GM06990 (cell line): ENCODE measurements at regions not wholly inside any gene's neighbourhood (a gene's known extent, or its start where the extent isn't known, plus 50 kb on each side); places are given as distances from the start of the nearest gene placed in this dataset.

ENCODE experiments used
- DNase-seq: peaks from one replicate; pipeline ENCODE4 v3.0.0-alpha.2; 2011; ENCODE audit not compliant: insufficient read length; ENCODE audit errors: extremely low read depth
- H3K27me3 ChIP-seq: replicated peaks from 2 replicates; pipeline ENCODE4 v1.6.0; 2011; ENCODE audit warnings: low read length; ENCODE audit not compliant: control insufficient read depth, insufficient read depth
- H3K36me3 ChIP-seq: 2 replicates; pipeline ENCODE4 v1.5.1; 2011; ENCODE audit warnings: low read length; ENCODE audit not compliant: control insufficient read depth, insufficient read depth
- H3K4me3 ChIP-seq: replicated peaks from 2 replicates; pipeline ENCODE4 v1.5.1; 2011; ENCODE audit warnings: low read depth, mild to moderate bottlenecking, control low read depth, low read length
- TF ChIP-seq, protein P1 (sequence below): IDR thresholded peaks from 2 replicates; pipeline ENCODE4 v1.5.1; 2011; ENCODE audit warnings: low read length, control low read depth, mild to moderate bottlenecking, inconsistent platforms; ENCODE audit not compliant: insufficient read depth, poor library complexity, severe bottlenecking

DNA sequence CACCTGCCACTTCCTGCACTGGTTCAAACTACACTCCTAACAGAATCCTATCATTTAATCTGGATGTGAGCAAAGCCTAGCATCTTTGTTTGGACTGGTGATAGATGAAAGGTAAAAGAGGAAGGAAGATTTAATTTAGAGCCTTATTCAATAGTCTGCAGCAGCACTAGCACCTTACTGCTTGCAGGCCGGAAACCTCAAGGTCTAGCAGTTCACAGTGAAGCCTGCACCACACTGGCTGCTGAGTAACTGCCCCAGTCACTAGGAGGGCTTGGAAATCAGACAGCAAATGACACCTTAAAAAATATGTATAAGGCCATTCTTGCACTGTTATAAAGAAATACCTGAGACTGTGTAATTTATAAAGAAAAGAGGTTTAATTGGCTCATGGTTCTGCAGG lies 358.0 kb downstream of the DAD1 start:
- TF ChIP-seq, protein P1, sequence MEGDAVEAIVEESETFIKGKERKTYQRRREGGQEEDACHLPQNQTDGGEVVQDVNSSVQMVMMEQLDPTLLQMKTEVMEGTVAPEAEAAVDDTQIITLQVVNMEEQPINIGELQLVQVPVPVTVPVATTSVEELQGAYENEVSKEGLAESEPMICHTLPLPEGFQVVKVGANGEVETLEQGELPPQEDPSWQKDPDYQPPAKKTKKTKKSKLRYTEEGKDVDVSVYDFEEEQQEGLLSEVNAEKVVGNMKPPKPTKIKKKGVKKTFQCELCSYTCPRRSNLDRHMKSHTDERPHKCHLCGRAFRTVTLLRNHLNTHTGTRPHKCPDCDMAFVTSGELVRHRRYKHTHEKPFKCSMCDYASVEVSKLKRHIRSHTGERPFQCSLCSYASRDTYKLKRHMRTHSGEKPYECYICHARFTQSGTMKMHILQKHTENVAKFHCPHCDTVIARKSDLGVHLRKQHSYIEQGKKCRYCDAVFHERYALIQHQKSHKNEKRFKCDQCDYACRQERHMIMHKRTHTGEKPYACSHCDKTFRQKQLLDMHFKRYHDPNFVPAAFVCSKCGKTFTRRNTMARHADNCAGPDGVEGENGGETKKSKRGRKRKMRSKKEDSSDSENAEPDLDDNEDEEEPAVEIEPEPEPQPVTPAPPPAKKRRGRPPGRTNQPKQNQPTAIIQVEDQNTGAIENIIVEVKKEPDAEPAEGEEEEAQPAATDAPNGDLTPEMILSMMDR: no peak
- no peak for DNase-seq
- Histone ChIP-seq H3K4me3 (no peak overlapping the region), H3K36me3 (no peaks in the 10 kb centered on the region), H3K27me3 (no peaks in the 10 kb centered on the region; the same call in 1 of the 2 replicates)

DNA sequence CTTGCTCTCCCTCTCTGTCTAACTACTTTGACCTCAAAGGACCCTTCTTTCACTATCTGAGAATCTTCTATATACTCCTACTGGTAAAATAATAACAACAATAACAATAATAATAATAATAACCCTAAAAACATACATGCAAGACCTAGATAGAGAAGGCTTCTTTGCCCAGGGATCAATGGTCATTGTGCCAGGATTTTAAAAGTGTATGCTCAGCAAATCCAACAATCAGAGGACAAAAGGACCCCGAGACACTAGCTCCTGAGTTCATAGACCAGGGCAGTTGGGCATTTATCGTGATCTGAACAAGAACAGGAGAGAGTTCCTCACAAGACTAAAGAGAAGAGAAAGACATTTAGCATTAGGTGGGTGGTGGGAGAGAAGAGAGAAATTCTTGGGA lies 358.5 kb downstream of the DAD1 start:
- DNase-seq: no peak
- H3K27me3 ChIP-seq: no peaks in the 10 kb centered on the region; the same call in 1 of the 2 replicates
- TF ChIP-seq, protein P1: no peak
- H3K36me3 ChIP-seq: no peaks in the 10 kb centered on the region
- no peak overlapping the region for H3K4me3 ChIP-seq

DNA sequence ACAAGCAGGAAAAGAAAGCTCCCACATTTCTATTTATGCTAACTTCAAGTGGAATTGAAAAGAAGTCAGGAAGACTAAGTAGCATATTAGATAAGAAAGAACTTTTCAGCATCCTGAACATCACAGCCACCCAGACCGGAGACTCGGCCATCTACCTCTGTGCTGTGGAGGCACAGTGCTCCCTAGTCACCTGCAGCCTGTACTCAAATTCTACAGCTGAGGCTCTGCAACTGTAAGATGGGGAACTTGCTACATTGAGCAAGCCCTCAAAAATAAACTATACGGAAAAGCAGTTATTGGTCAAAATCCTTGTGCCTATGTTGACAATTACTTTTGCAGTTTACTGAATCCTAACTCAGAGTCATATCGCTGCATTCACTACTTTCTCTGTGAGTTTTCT lies 361.9 kb downstream of the DAD1 start:
- TF ChIP-seq, protein P1: no peak
- Histone ChIP-seq H3K27me3 (no peaks in the 10 kb centered on the region; the same call in 1 of the 2 replicates), H3K4me3 (no peak overlapping the region), H3K36me3 (no peaks in the 10 kb centered on the region)
- DNase-seq: no peak

DNA sequence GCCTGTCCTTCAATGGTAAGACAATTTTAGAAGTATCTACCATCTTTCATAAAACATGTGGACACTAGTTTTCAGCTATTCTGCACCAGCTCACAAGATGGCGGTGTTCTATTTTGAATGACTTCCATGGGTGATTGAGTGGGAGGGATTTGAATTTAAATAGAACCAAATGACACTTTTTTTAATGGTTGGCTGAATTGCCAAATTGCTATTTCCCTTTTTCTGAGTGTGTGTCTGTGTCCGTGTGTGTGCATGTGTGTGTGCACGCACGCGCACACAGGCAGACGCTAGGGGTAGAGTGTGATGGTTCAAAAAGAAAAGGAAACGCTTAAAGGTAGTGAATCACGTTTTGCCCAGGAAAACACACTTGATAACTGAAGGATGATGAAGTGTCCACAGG lies 362.6 kb downstream of the DAD1 start:
- Histone ChIP-seq H3K27me3 (no peaks in the 10 kb centered on the region; the same call in 1 of the 2 replicates), H3K4me3 (no peak overlapping the region), H3K36me3 (no peaks in the 10 kb centered on the region)
- peak; percentile 6 for DNase-seq
- TF ChIP-seq, protein P1: peak; percentile 40

DNA sequence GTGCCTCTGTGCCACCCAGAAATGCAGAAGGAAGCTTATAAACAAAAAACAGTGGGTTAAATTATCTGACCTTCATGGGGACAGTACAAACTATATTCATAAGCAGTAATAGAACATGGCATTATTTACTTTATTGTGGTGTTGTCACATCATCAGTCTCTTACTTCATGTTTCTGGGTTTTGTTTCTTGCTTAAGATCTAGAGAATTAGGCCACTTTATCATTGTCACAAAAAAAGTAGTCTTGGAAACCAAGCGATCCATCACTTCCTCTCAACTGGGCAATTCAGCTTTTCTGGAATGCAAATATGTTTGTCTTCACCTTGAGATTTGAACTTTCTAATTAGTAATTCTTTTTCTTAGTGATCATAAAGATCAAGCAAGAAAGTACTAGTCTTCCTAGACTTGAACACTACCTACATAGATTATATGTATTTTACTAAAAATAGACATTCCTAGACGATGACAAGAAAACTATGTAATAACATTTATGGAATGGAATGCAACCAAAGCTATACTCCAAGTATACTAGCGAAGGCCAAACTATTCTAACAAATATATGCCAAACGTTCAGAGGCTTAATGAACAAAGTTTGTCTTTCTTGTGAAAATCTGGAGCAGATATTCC lies 363.4 kb downstream of the DAD1 start:
- no peak for DNase-seq
- no peak overlapping the region for H3K4me3 ChIP-seq
- H3K27me3 ChIP-seq: no peaks in the 10 kb centered on the region; the same call in 1 of the 2 replicates
- no peaks in the 10 kb centered on the region for H3K36me3 ChIP-seq
- TF ChIP-seq, protein P1: no peak

DNA sequence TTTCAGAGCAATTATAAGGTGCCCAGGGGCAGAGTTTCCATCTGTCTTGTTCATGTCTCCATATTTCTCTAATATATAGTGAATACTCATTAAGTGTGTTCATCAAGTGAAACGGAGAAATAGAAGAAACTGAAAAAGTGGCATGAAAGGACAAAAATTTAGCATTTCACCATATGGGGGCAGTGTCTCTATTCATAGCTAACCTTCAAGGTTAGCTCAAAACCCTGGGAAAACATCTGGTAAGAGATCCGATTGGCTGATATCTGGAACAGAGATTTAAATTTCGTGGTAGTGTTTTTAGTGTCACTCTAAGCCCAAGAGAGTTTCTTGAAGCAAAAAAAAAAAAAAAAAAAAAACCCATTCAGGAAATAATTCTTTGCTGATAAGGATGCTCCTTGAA lies 367.5 kb downstream of the DAD1 start:
- DNase-seq: no peak
- Histone ChIP-seq H3K36me3 (no peaks in the 10 kb centered on the region), H3K27me3 (no peaks in the 10 kb centered on the region; the same call in 1 of the 2 replicates), H3K4me3 (no peak overlapping the region)
- TF ChIP-seq, protein P1: peak; percentile 57
